Ovary (tissue), 7 donors: ENCODE measurements at regions not wholly inside any gene's neighbourhood (a gene's known extent, or its start where the extent isn't known, plus 50 kb on each side); places are given as distances from the start of the nearest gene placed in this dataset.

Experiments used
- DNase-seq, 5 donors: peaks; one replicate each; pipeline ENCODE4 v3.0.0-alpha.2; 2019 to 2020
- H3K27ac ChIP-seq, 2 donors: fragments of 200-600 bp; one replicate each; pipeline versions ENCODE4 v1.5.1 to v1.8.0; 2019 to 2022
- H3K27me3 ChIP-seq: fragments of 200-600 bp; one replicate; pipeline ENCODE4 v1.8.0; 2022
- H3K36me3 ChIP-seq: fragments of 200-600 bp; sonication (generic); one replicate; pipeline ENCODE4 v1.5.1; 2019
- H3K4me1 ChIP-seq: one replicate; pipeline ENCODE4 v1.8.1; 2013; ENCODE audit warnings: mild to moderate bottlenecking, moderate library complexity; ENCODE audit not compliant: insufficient read depth
- H3K4me3 ChIP-seq: fragments of 200-600 bp; sonication (generic); one replicate; pipeline ENCODE4 v1.5.1; 2017
- H3K9me3 ChIP-seq, 2 donors: fragments of 200-600 bp in 1 of 2; sonication (generic) in 1 of 2; one replicate each; pipeline versions ENCODE4 v1.5.1 to v1.8.1; 2013 to 2019; ENCODE audit warnings: mild to moderate bottlenecking in 1 of 2, moderate library complexity in 1 of 2
- CTCF ChIP-seq, 3 donors: fragments of 450-650 bp in 2 of 3; fragments of 200-600 bp in 1 of 3; IDR thresholded peaks; one replicate each; pipeline versions ENCODE4 v1.5.1 to v1.8.0; 2016 to 2022; ENCODE audit warnings: antibody characterized with exemption in 3 of 3, mild to moderate bottlenecking in 1 of 3
- EP300 ChIP-seq: sonication (generic); formaldehyde crosslinking; IDR thresholded peaks from one replicate; pipeline ENCODE4 v1.6.1; 2017; ENCODE audit warnings: antibody characterized with exemption
- POLR2A ChIP-seq: fragments of 450-650 bp; IDR thresholded peaks from one replicate; pipeline ENCODE4 v1.6.1; 2017; ENCODE audit warnings: antibody characterized with exemption, mild to moderate bottlenecking, moderate library complexity
- WGBS, 3 donors: extraction: QIAGEN DNeasy Blood & Tissue Kit in 1 of 3; methylation state at CpG; one replicate each; pipeline versions ENCODE4 v1.1.5 to v1.1.7; 2013 to 2017; 5-methylcytosine and 5-hydroxymethylcytosine counted together
- intact Hi-C, 4 donors: fragments of 100-400 bp; cut with DNase I; formaldehyde crosslinking; loops; one replicate each; pipeline versions ENCODE4 v1.11.0 to v1.15.1; 2022 to 2023
- donor health status: DM: no; HTN: no; CAD: no; lungs with moderate emphysema.
- donor health status: DM: no; HTN: no; CAD: no.
- donor health status: Bipolar disorder and iron deficiency.
- donor health status: DM: no; HTN: no; CAD: no.
- donor health status: DM: yes; HTN: yes; CAD: no.

GRCh38 chr13:107124129-107124718 is 556.3 kb upstream of the ARGLU1 start:
- no peaks in the 10 kb centered on the region for H3K4me1 ChIP-seq
- 0 to 2% (median 1%) methylated on average over 2 of the region's 2 CpGs for WGBS, 3 donors
- DNase-seq = no peak
- TF ChIP-seq CTCF (IDR thresholded peaks at IDR 0.05) (no peak), EP300 (no peak), POLR2A (no peak)
- intact Hi-C loops = no loop called here
- no peaks in the 10 kb centered on the region for H3K36me3 ChIP-seq
- H3K9me3 ChIP-seq = no peaks in the 10 kb centered on the region
- H3K27ac ChIP-seq = no peak overlapping the region
- H3K4me3 ChIP-seq = no peak overlapping the region
- H3K27me3 ChIP-seq = no peaks in the 10 kb centered on the region

GRCh38 chr13:107121793-107122192 is 553.9 kb upstream of the ARGLU1 start:
- no peak for DNase-seq
- peaks cover 2% of the 10 kb centered on the region for H3K4me1 ChIP-seq
- WGBS, 3 donors = 21 to 46% (median 42%) methylated on average over 1 of the region's 1 CpG
- no peaks in the 10 kb centered on the region for H3K36me3 ChIP-seq
- intact Hi-C loops = no loop called here
- H3K27ac ChIP-seq = no peak overlapping the region
- no peak overlapping the region for H3K4me3 ChIP-seq
- no peaks in the 10 kb centered on the region for H3K27me3 ChIP-seq
- TF ChIP-seq POLR2A (no peak), EP300 (no peak), CTCF (IDR thresholded peaks at IDR 0.05) (no peak)
- no peaks in the 10 kb centered on the region for H3K9me3 ChIP-seq

GRCh38 chr13:107119989-107120881 is 552.3 kb upstream of the ARGLU1 start:
- no peaks in the 10 kb centered on the region for H3K9me3 ChIP-seq

GRCh38 chr13:107118506-107118905 is 550.6 kb upstream of the ARGLU1 start:
- Histone ChIP-seq H3K4me3 (no peak overlapping the region), H3K36me3 (no peaks in the 10 kb centered on the region), H3K4me1 (peaks cover 2% of the 10 kb centered on the region), H3K27me3 (no peaks in the 10 kb centered on the region), H3K27ac (no peak overlapping the region), H3K9me3 (no peaks in the 10 kb centered on the region)
- 40 to 71% (median 52%) methylated on average over 5 of the region's 5 CpGs for WGBS, 3 donors
- DNase-seq = no peak
- intact Hi-C loops = no loop called here
- TF ChIP-seq CTCF (IDR thresholded peaks at IDR 0.05) (no peak), EP300 (no peak), POLR2A (no peak)

More at GRCh38 chr13:107119989-107120881, 552.3 kb upstream of the ARGLU1 start:
- Histone ChIP-seq H3K4me1 (peaks cover 2% of the 10 kb centered on the region), H3K27ac (no peak overlapping the region), H3K36me3 (no peaks in the 10 kb centered on the region), H3K4me3 (no peak overlapping the region), H3K27me3 (no peaks in the 10 kb centered on the region)
- intact Hi-C loops = no loop called here
- TF ChIP-seq CTCF (IDR thresholded peaks at IDR 0.05) = no peak
- no peak for TF ChIP-seq EP300
- TF ChIP-seq POLR2A = no peak
- no peak for DNase-seq
- WGBS, 3 donors = 36 to 54% (median 44%) methylated on average over 7 of the region's 7 CpGs
